RPMI8226 (cell line): ENCODE measurements at regions not wholly inside any gene's neighbourhood (a gene's known extent, or its start where the extent isn't known, plus 50 kb on each side); places are given as distances from the start of the nearest gene placed in this dataset.
"Not testable (repeated sequence)": the region's sequence is repeated elsewhere in the genome, so short reads cannot be mapped to it uniquely, and the experiment has no call there.

Source experiments
- DNase-seq: peaks from one replicate; pipeline ENCODE4 v3.0.0-alpha.2; 2015

DNA sequence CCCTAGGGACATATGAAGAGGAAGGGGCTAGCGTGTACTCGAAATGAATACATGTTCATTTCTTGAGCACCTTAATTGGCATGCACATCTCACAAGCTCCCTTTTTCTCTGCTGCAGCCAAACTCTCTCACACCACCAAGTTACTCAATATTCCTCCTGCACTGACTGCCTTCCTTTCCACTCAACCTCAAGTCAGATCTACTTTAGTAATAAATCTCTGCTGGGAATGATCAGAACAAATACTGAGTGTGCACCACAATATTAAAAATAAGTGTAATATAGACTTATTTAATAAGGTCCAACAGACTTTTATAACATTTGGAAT lies 995.8 kb upstream of the WWC1 start:
- no peak for DNase-seq

DNA sequence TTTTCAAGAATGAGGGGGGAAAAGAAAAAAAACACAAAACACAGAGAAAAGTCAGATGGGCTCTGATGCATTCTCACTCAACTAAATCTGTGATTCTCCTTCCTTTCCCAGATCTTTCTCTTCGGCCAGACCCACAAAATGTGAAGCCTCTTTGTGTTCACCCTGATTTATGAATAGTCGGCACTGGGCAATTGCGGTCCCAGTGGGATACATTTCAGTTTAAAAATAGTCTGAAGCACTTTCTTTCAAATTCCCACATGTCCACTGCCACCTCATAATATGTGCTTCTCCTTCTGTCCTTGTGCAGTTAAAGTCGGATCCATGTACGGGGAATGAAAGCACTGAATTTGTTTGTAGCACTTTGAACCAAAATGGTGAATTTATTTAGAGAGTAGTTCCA lies 995.4 kb upstream of the WWC1 start:
- no peak for DNase-seq

DNA sequence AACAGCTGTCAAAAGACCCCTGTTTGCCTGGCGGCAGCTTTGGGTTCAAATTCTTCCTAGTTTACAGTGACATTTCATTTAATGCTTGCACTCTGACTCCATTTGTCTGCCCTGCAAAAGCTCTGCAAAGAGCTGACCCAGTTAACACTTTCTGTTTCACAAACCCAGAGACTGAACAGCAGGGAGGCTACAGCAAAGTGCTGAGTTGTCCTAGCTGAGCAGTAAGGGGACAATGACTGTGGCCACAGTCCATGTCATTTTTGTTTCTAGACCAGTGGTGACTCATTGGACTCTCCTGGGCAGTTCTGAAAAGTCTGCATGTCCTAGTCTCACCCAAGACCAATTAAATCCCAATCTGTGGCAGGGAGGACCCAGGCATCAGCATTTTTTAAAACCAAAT lies 994.8 kb upstream of the WWC1 start:
- peak; percentile 44 for DNase-seq

DNA sequence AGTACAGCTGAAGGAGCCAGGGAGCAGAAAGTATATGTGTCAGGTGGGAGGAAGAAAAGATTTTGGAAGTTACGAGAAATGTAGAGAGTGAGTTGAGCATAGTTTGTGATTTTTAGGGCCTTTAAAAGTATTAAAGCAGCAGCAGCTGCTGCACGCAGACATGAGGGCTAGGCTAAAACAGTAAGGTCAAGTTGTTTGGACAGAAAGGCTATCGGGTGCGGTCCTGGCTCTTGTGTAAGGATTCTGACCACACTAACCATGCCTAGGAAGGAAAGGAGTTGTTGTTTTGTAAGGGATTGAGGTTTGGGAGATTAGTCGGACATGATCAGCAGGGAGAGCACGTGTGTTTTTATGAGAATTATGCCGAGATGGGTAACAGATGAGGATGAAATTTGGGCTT lies 991.6 kb upstream of the WWC1 start:
- DNase-seq: not testable (repeated sequence)

DNA sequence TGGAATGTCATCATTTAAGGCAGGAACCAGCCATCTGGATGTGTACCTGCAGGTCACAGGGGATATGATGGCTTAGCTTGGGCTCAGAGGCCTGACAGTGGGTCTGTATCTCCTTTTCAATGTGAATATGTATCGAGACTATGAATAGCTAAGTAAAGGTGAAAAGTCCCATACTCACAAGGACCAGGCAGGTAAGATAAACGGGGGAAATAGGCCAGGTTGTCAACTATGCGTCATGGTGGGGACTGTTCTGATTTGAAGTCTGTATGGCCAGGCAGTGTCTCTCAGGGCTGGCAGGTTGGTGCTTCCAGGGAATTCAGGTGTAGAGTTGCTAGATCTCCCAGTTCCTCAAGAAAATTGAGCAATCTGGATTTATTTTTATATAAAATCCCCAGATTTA lies 987.9 kb upstream of the WWC1 start:
- no peak for DNase-seq

DNA sequence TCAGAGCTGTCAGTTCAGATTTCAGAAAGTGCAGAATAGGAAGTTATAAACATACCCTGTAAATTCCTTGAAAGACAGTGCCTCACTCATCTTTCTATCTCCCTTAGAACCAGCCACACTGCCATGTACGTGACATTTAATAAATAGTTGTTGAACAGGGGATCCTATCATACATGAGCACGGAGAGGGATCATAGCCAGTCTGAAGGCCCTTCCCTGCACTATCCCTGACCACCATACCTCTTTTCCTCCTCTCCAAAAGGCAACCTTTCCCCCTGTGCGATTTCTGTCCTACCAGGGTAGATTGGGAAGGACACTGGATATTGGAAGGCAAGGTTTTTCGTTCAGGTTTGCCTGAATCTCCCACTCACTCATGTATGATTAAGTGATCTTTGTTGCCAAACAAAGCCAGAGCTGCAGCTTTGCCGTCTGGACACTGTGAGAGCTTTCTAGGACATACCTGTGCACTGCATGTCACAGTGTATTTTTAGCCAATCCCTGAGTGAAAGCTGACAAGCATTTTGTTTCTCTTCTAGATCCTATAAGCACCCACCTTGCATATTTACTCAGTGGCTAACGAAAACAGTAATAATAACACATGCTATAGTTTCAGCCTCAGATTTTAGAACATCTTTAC lies 986.5 kb upstream of the WWC1 start:
- no peak for DNase-seq

DNA sequence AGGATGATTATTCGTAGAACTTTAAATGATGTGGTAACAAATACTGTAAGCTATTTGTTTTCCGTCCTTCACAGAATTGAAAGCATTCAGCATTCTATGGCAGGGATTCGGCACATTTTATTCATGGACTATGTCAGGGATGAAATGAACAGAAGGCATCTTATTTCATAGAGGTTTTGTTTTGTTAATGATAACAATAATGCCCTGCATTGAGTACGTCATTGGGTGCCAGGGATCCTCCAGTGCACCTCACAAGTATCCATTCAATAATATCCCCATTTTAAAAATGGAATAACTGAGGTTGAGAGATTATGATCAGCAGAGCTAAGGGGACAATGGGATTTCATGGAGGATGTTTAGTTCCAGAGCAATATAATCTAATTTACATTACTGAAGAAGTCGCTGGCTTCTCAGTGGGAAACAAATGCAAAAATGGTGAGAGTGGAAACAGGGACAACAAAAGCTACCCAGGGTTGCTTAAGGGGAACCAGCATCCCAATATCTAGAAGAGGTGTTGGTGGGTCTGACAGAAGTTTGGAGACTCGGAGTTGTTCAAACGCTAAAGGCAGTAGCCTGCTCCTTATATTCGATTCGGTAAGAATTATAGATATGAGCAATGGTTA lies 985.7 kb upstream of the WWC1 start:
- no peak for DNase-seq

DNA sequence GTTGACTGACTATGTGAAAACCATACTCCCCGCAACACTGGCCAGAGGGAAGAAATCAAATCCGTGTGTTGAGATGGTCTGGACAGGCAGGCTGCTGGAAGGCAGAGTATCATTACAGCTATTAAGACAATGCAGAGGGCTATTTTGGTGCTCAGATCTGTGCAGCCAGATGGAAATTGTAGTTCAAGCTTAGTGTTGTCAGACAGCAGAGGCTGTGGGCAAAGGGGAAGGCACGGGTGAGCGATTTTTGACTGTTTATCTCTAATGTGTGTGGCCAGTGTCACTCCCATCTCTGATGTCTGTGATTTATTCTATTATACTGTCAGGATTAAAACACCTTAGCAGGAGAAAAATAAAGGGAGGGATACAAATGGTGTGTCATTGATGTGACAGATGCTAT lies 984.4 kb upstream of the WWC1 start:
- DNase-seq: no peak

DNA sequence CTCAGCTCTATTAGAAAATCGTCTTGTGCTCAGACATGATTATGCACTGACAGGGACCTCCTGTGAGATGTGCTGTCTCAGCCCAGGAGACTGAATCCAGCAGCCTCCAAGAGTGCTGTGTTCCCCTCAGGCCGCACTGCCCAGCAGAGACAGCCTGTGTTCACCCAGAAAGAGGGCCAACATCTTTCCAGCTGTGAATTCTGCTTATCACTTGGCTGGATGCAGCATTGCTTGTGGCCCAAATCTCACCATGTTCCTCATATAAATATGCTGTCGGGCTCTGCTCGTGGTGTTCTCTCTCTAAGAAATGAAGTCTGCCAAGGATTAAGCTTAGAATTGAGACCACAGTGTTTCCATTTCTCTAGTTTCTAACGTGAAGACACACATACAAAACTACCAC lies 983.0 kb upstream of the WWC1 start:
- DNase-seq: no peak

DNA sequence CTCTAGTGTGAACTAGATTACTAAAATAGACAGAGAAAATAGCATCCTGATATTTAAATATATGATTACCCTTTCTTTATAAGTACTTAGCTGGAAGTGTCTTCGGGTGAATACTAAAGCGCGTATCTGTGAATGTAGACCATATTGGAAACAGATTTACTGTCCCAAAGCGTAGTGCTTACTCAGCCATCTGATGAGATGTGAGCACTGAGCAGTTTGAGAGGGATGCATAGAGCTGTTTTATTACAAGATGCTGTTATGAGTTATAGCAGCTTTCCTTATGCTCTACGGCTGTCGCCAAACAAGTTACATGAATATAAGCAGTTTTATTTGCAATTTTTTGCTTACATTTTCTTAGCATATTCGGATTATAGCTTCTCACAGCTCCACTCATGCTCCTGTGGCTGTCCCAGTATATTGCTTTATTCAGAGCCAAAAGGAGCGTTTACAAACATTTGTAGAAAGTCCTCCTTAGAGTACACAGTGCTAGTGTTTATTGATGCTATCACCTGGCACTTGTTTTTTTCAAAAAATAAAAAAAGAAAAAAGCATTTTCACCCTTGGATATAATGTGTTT lies 981.4 kb upstream of the WWC1 start:
- DNase-seq: no peak

DNA sequence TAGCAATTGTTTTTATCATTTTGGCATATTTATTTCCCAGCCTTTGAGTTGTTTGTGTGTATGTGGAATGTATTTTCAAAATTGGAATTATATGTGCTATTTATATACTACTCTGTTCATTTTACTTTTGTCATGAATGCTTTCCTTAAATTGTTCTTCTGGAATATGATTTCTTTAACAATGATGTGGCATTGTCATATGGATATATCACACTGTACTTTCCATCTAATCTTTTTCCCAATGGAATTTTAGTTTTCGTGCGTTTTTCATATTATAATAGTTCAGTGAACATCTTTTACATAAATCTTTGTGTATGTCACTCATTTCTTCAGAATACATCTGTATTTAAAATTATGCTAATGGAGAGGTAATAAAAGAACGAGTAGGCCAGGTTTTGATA lies 980.1 kb upstream of the WWC1 start:
- DNase-seq: no peak

DNA sequence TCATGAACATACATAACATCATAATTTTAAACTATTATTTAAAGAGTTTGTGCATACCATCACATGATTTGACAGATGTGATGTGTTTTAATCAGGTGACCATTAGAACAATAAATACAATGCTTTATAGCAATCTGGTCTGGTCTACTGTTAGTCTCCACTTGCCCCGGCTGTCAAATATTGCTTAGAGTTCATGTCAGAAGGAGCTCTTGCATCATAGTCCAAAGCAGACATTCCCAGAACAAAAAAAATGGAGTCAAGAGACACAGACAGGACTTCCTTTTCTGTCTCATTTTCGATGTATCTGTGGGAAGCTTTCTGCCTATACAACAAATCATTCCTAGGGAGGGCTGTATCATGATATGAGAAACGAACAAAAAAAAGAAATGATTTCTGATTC lies 979.2 kb upstream of the WWC1 start:
- no peak for DNase-seq

DNA sequence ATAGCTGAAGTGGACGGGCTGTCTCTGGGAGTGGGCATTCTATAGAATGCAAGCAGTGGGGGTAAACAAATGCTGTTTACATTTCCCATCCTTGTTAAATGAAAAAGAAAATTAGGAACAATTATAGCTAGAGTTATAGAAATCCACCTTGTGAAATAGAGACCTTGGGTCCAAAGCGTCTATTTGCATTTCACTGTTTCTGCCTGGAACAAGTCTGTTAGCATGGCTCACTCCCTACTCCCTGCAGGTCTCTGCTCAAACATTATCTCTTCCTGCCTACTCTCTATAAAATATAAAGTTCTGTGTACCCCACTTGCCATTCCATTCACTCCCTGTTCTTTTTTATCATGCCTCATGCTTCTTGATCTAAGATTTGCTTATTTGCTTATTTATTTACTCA lies 975.7 kb upstream of the WWC1 start:
- DNase-seq: no peak

DNA sequence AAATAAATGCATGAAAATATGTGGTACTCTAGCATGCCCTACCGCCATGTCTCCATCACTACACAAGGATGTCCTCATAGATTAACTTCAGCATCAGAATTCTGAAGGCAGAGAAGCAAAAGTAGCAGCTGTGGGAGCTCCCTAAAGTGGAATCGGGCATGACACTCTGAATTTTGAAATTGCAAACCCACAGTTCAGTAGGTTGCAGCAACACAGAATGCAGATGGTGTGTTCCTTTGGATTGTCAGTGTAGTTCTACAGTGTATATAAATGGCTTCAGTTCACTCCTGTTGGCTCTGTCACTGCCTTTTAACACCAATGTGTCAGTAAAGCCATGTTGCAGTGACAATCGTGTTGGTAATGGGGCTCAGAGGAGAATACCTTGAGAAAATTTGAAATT lies 973.6 kb upstream of the WWC1 start:
- no peak for DNase-seq

DNA sequence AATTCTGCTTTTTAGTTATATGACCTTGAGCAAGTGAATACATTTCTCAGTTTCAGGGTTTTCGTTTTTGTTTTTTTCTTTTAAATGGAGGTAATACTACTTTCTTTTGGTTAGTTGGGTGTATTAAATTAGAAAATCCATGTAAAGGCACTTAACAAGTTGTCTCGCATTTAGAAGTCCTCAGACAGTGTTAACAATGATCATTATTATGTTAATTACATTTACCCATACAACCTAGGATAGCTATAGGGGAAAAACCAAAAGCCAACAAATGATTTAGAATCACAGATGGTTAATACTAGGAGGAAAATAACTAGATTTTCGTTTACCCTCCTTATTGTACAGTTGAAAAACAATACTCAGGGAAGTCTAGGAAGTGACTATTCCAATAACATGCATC lies 972.2 kb upstream of the WWC1 start:
- DNase-seq: no peak

DNA sequence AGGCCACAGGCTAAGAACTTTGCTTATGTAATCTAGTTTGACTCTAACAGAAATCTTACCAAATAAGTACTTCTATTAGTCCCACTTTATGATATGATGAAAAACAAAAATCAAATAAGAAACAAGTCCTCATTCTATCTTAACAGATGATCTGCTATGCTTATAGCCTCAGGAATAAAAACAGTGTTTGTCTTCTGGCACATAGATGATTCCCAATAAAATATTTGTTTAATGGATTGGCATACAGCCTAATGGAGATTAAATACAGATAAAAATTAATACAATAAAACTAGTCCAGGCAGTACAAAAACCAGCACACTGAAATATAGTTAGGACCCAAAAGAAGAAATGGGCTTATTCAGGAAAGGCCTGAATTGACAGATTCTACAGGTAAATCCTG lies 971.4 kb upstream of the WWC1 start:
- no peak for DNase-seq

DNA sequence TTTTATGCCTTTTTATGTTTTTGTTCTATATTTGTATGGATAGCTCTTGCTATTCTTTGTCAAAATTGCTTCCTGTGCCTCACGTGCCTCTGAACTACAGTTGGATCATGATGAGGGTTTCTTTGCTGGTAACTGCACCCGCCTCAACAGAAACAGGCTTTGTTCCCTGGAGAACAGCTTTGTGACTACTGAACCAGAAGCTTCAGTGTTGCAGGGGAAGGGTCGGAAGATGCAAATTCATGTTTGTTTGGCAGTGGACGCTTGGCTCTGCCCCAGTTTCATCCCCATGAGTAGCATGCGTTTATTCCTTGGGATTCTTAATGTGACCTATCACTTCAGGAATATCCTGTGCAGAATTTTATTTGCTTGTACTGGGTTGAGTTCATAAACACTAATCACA lies 959.1 kb upstream of the WWC1 start:
- DNase-seq: no peak

DNA sequence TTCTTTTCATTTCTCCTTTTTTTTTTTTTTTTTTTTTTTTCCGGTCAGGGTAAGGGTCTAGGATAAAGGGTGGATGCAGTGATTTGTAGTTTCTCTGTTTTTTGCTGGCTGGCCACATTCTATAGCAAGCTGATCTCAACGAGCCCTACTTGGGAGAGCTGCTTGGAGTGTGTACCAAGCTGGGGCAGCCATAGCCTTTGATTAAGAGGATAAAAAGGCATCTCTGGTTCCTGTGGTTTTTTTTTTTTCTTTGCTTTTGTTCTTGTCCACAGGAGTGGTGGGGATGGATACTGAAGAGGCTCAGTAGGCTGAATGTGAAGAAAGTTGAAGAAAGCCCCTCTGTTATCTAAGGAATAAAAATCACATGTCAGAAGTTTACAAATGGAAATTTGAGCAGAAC lies 955.3 kb upstream of the WWC1 start:
- DNase-seq: no peak

DNA sequence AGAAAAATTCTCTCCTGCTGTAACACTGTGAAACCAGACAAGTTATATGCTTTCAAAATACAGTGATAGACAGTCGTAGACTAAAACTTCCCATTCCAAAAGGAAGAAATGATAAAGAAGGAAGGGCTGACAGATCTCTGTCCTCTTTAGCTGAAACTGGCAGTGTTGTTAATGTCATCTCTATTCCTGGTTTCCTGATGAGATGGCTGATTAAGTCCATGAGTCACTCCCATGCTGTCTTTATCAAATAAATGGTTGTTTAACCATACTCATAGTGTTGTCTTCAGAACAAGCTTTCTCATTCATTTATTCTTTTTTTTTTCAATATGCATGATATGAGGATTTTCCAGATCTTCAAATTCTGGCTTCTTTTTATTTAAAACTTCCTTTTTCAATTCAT lies 952.2 kb upstream of the WWC1 start:
- DNase-seq: no peak

DNA sequence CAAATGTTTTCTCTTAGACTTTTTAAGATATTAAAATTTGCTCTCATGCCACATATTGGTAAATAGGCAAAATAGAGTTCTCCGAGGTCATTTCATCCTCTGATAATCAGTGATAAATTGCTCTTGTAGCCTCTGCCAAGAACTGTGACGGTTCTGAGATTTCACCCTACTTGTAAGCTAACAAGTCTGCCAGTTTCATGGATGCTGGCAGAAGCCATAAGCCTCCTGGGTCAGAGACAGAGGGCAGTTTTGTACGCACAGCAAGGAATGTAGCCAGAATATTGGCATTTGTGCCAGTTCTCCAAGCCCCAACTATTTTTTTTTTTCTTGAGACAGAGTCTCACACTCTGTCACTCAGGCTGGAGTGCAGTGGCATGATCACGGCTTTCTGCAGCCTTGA lies 945.0 kb upstream of the WWC1 start:
- no peak for DNase-seq

DNA sequence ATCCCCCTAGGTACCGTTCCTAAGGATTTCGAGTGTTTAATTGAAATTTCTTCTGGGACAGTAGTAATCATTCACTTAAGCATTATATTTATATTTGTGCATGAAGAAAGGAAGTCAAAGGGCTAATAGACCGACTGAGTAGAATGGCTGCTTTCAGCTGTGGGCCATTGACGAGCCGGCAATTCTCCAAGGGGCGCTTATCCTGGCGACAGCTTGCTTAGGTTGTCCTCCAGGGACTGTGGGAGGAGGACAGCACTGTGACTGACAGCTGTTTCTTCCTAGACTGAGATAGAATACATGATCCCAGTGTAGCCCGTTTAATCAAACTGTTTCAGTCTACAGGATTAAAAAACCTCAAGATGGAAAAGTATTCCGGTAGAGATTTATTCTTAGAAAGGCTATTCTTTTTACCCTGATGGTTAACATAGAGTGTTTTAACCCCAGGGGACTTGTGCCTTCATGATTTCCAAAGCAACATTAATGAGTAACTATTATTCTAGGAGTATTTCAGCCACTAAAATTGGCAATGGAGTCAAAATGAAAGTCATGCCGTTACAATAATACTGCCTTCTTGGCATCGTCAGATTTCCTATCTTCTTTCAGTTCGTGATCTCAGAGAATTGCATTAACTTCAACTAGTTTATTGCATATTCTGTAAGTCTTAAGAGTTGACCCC lies 943.1 kb upstream of the WWC1 start:
- DNase-seq: no peak

DNA sequence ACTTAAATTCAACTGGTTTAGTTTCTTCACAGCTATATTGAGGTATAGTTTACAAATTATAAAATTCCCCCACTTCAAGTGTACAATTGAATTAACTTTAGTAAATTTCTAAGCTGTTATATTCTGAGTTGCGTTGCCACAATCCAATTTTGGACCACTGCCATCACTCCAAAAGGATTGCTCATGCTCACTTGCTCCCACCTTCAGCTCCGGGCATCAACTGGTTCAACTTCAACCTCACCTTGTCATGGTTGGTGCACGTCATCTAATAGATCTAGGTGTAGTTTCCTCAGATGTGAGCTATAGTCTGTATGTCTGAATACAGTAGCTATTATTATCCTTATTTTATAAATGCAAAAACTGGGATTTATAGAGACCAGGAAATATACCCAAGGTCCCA lies 942.5 kb upstream of the WWC1 start:
- no peak for DNase-seq

DNA sequence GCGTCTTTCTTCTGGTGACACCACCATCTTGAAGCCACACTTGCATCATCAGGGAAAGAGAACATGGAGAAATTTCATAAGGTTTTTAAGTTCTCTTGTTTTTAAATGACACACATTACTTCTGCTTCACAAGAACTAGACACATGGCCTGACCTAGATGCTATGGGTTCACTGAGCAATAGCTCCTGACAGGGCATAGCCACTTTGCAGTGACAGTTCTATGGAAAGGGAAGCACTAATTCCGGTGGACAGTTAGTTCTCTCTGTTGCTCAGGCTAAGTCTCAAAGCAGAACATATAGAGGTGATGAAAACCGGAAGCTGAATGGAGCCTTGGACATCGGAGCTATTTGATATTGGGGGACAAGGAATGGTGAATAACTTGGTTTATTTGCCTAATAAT lies 940.1 kb upstream of the WWC1 start:
- no peak for DNase-seq

DNA sequence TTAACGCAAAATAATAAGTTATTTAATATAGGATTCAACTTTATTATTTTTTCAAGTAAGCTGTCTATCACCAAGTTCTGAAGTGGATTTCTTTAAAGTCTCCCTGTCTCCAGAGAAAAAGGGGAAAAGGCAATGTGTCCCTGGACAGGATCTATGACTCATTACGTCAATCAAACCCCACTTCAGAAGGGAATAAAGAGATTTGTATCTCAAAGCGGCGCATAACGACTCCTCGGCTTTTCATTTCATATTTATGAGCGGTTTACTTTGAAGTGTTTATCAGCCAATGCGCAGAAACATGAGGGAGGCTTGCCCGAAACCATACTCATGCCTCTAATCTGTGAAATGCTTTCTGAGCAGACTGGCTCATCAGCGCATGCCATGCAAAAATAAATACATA lies 938.6 kb upstream of the WWC1 start:
- no peak for DNase-seq

DNA sequence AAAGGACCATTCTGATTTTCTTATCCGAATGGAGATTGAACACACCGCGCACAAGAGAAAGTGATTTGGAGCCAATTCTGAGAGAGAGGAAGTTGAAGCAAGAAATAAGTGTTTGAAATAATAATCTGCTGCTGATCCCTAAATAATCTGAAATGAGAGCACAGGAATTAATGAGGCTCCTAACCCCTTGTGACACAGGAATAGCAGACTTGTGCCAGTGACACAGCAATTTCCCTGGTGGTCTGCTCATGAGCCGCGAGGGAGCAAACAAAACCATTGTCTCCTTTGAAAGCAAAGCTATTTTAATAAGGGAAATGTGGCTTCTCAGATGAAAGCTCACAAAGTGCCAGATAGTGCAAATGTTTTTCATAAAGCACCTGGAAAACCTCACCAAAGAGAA lies 936.1 kb upstream of the WWC1 start:
- DNase-seq: no peak
